GM23338 (cell line): ENCODE measurements at regions not wholly inside any gene's neighbourhood (a gene's known extent, or its start where the extent isn't known, plus 50 kb on each side); places are given as distances from the start of the nearest gene placed in this dataset.

ENCODE experiments used
- ATAC-seq: fragments of 200-7000 bp; cut with Tn5 transposase; 3 replicates; pipeline ENCODE4 v1.9.1; 2020
- DNase-seq: peaks from one replicate; pipeline ENCODE4 v3.0.0-alpha.2; 2015; ENCODE audit warnings: low spot score
- H2AFZ ChIP-seq: fragments of 200-600 bp; sonication (generic); 2 replicates; pipeline ENCODE4 v1.8.0; 2016; ENCODE audit warnings: antibody characterized with exemption, mild to moderate bottlenecking, moderate library complexity
- H3F3A ChIP-seq: fragments of 200-600 bp; sonication (generic); replicated peaks from 2 replicates; pipeline ENCODE4 v1.8.0; 2017; ENCODE audit warnings: antibody characterized with exemption, mixed run types, low read depth
- H3K27ac ChIP-seq: fragments of 200-600 bp; sonication (generic); 2 replicates; pipeline ENCODE4 v1.6.1; 2016; ENCODE audit warnings: low read depth
- H3K27me3 ChIP-seq: fragments of 200-600 bp; sonication (generic); 2 replicates; pipeline ENCODE4 v1.8.0; 2016; ENCODE audit warnings: mild to moderate bottlenecking, mixed run types, moderate library complexity; ENCODE audit not compliant: insufficient read depth
- H3K36me3 ChIP-seq: fragments of 200-600 bp; sonication (generic); 2 replicates; pipeline ENCODE4 v1.8.0; 2016; ENCODE audit warnings: mild to moderate bottlenecking; ENCODE audit not compliant: insufficient read depth
- H3K4me1 ChIP-seq: fragments of 200-600 bp; sonication (generic); 2 replicates; pipeline ENCODE4 v1.8.0; 2016; ENCODE audit warnings: mild to moderate bottlenecking, moderate library complexity; ENCODE audit not compliant: insufficient read depth
- H3K4me2 ChIP-seq: fragments of 200-600 bp; sonication (generic); 2 replicates; pipeline ENCODE4 v1.7.1; 2017; ENCODE audit warnings: mixed run types
- H3K4me3 ChIP-seq: fragments of 200-600 bp; sonication (generic); 2 replicates; pipeline ENCODE4 v1.6.1; 2016; ENCODE audit warnings: mixed run types
- H3K79me2 ChIP-seq: fragments of 200-600 bp; sonication (generic); replicated peaks from 2 replicates; pipeline ENCODE4 v1.8.0; 2017; ENCODE audit warnings: mild to moderate bottlenecking; ENCODE audit not compliant: insufficient read depth
- H3K9me2 ChIP-seq: fragments of 200-600 bp; sonication (generic); 2 replicates; pipeline ENCODE4 v1.8.0; 2017; ENCODE audit not compliant: insufficient read depth
- H4K20me1 ChIP-seq: fragments of 200-600 bp; sonication (generic); replicated peaks from 2 replicates; pipeline ENCODE4 v1.8.0; 2017; ENCODE audit warnings: mild to moderate bottlenecking; ENCODE audit not compliant: insufficient read depth
- H3K27ac Mint-ChIP-seq: 2 replicates; pipeline ENCODE4 v1.8.0; 2020; ENCODE audit warnings: inconsistent platforms, mild to moderate bottlenecking, moderate library complexity, mixed read lengths
- H3K27me3 Mint-ChIP-seq: 3 replicates; pipeline ENCODE4 v1.8.0; 2022; ENCODE audit warnings: low read depth, mild to moderate bottlenecking, moderate library complexity, mixed read lengths, inconsistent platforms; ENCODE audit not compliant: insufficient read depth, poor library complexity
- H3K36me3 Mint-ChIP-seq: 3 replicates; pipeline ENCODE4 v1.8.0; 2021; ENCODE audit warnings: low read depth, mild to moderate bottlenecking, inconsistent platforms, moderate library complexity, mixed read lengths
- H3K4me1 Mint-ChIP-seq: 3 replicates; pipeline ENCODE4 v1.8.0; 2020; ENCODE audit warnings: mild to moderate bottlenecking, inconsistent platforms, mixed read lengths
- H3K4me3 Mint-ChIP-seq: 3 replicates; pipeline ENCODE4 v1.8.0; 2021; ENCODE audit warnings: moderate library complexity, mild to moderate bottlenecking, inconsistent platforms, mixed read lengths
- H3K9me3 Mint-ChIP-seq: 3 replicates; pipeline ENCODE4 v1.8.0; 2020; ENCODE audit warnings: moderate library complexity, mild to moderate bottlenecking, inconsistent platforms, mixed read lengths
- EZH2 ChIP-seq: fragments of 200-600 bp; sonication (generic); IDR thresholded peaks from one replicate; pipeline ENCODE4 v1.8.0; 2017; ENCODE audit warnings: antibody characterized with exemption, mild to moderate bottlenecking, low read depth; ENCODE audit not compliant: unreplicated experiment
- EZH2phosphoT487 ChIP-seq: fragments of 200-600 bp; sonication (generic); IDR thresholded peaks from one replicate; pipeline ENCODE4 v1.8.1; 2018; ENCODE audit warnings: antibody characterized with exemption; ENCODE audit not compliant: unreplicated experiment
- JUNB ChIP-seq: IDR thresholded peaks from one replicate; pipeline ENCODE4 v1.6.1; 2016; ENCODE audit warnings: antibody characterized with exemption; ENCODE audit not compliant: unreplicated experiment
- NANOG ChIP-seq: IDR thresholded peaks from 2 replicates; pipeline ENCODE4 v1.6.1; 2016; ENCODE audit warnings: antibody characterized with exemption, borderline replicate concordance
- POLR2AphosphoS5 ChIP-seq: IDR thresholded peaks from 2 replicates; pipeline ENCODE4 v1.6.1; 2016; ENCODE audit warnings: antibody characterized with exemption, low read depth
- REST ChIP-seq: IDR thresholded peaks from one replicate; pipeline ENCODE4 v1.6.1; 2018; ENCODE audit warnings: antibody characterized with exemption; ENCODE audit not compliant: unreplicated experiment
- STAT1 ChIP-seq: IDR thresholded peaks from one replicate; pipeline ENCODE4 v1.6.1; 2016; ENCODE audit warnings: antibody characterized with exemption; ENCODE audit not compliant: unreplicated experiment
- TF ChIP-seq, protein P1 (sequence below): fragments of 250-450 bp; sonication (Bioruptor Pico); IDR thresholded peaks from 2 replicates; pipeline ENCODE4 v1.5.0; 2020; ENCODE audit warnings: mild to moderate bottlenecking, moderate library complexity

GRCh38 chr11:112627588-112628045, 333.6 kb upstream of the NCAM1 start:
- Histone ChIP-seq H3K79me2 (no peaks in the 10 kb centered on the region), H4K20me1 (no peaks in the 10 kb centered on the region), H3F3A (no peaks in the 10 kb centered on the region), H3K27ac (no peak overlapping the region), H3K4me3 (no peak overlapping the region), H3K36me3 (no peaks in the 10 kb centered on the region), H3K4me1 (0 out of 2 replicates have a peak, but pooled peaks cover 3% of the 10 kb centered on the region), H2AFZ (no peak overlapping the region), H3K4me2 (no peak overlapping the region), H3K27me3 (no peaks in the 10 kb centered on the region), H3K9me2 (peaks cover 10% of the 10 kb centered on the region; the same call in 1 of the 2 replicates)
- Mint-ChIP-seq H3K36me3 (no peaks in the 10 kb centered on the region), H3K4me1 (peaks cover 3% of the 10 kb centered on the region; the same call in 1 of the 3 replicates), H3K27ac (no peak overlapping the region), H3K4me3 (no peak overlapping the region), H3K9me3 (no peaks in the 10 kb centered on the region; the same call in 2 of the 3 replicates), H3K27me3 (peaks cover 2% of the 10 kb centered on the region)
- TF ChIP-seq JUNB = no peak
- TF ChIP-seq, protein P1, sequence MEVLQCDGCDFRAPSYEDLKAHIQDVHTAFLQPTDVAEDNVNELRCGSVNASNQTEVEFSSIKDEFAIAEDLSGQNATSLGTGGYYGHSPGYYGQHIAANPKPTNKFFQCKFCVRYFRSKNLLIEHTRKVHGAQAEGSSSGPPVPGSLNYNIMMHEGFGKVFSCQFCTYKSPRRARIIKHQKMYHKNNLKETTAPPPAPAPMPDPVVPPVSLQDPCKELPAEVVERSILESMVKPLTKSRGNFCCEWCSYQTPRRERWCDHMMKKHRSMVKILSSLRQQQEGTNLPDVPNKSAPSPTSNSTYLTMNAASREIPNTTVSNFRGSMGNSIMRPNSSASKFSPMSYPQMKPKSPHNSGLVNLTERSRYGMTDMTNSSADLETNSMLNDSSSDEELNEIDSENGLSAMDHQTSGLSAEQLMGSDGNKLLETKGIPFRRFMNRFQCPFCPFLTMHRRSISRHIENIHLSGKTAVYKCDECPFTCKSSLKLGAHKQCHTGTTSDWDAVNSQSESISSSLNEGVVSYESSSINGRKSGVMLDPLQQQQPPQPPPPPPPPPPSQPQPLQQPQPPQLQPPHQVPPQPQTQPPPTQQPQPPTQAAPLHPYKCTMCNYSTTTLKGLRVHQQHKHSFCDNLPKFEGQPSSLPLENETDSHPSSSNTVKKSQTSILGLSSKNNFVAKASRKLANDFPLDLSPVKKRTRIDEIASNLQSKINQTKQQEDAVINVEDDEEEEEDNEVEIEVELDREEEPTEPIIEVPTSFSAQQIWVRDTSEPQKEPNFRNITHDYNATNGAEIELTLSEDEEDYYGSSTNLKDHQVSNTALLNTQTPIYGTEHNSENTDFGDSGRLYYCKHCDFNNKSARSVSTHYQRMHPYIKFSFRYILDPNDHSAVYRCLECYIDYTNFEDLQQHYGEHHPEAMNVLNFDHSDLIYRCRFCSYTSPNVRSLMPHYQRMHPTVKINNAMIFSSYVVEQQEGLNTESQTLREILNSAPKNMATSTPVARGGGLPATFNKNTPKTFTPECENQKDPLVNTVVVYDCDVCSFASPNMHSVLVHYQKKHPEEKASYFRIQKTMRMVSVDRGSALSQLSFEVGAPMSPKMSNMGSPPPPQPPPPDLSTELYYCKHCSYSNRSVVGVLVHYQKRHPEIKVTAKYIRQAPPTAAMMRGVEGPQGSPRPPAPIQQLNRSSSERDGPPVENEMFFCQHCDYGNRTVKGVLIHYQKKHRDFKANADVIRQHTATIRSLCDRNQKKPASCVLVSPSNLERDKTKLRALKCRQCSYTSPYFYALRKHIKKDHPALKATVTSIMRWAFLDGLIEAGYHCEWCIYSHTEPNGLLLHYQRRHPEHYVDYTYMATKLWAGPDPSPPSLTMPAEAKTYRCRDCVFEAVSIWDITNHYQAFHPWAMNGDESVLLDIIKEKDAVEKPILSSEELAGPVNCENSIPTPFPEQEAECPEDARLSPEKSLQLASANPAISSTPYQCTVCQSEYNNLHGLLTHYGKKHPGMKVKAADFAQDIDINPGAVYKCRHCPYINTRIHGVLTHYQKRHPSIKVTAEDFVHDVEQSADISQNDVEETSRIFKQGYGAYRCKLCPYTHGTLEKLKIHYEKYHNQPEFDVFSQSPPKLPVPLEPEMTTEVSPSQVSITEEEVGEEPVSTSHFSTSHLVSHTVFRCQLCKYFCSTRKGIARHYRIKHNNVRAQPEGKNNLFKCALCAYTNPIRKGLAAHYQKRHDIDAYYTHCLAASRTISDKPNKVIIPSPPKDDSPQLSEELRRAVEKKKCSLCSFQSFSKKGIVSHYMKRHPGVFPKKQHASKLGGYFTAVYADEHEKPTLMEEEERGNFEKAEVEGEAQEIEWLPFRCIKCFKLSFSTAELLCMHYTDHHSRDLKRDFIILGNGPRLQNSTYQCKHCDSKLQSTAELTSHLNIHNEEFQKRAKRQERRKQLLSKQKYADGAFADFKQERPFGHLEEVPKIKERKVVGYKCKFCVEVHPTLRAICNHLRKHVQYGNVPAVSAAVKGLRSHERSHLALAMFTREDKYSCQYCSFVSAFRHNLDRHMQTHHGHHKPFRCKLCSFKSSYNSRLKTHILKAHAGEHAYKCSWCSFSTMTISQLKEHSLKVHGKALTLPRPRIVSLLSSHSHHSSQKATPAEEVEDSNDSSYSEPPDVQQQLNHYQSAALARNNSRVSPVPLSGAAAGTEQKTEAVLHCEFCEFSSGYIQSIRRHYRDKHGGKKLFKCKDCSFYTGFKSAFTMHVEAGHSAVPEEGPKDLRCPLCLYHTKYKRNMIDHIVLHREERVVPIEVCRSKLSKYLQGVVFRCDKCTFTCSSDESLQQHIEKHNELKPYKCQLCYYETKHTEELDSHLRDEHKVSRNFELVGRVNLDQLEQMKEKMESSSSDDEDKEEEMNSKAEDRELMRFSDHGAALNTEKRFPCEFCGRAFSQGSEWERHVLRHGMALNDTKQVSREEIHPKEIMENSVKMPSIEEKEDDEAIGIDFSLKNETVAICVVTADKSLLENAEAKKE = no peak
- TF ChIP-seq POLR2AphosphoS5 = no peak
- TF ChIP-seq EZH2 = no peak
- no peak for TF ChIP-seq REST
- no peak for TF ChIP-seq NANOG
- TF ChIP-seq EZH2phosphoT487 = no peak
- TF ChIP-seq STAT1 = no peak
- no peak for ATAC-seq
- no peak for DNase-seq
